Body of pancreas (tissue), 4 donors: ENCODE measurements at regions not wholly inside any gene's neighbourhood (a gene's known extent, or its start where the extent isn't known, plus 50 kb on each side); places are given as distances from the start of the nearest gene placed in this dataset.

Experiments
- POLR2A ChIP-seq, 3 donors: fragments of 450-650 bp; IDR thresholded peaks; one replicate each; pipeline ENCODE4 v1.6.1; 2016; ENCODE audit warnings: antibody characterized with exemption in 3 of 3, mild to moderate bottlenecking in 2 of 3
- TF ChIP-seq, protein P1 (sequence below), 7 experiments: fragments of 450-650 bp in 4 of 7; fragments of 200-600 bp in 3 of 7; sonication (generic) in 3 of 7; IDR thresholded peaks; one replicate each; pipeline ENCODE4 v1.5.1; 2016 to 2019; ENCODE audit warnings: antibody characterized with exemption in 7 of 7

DNA sequence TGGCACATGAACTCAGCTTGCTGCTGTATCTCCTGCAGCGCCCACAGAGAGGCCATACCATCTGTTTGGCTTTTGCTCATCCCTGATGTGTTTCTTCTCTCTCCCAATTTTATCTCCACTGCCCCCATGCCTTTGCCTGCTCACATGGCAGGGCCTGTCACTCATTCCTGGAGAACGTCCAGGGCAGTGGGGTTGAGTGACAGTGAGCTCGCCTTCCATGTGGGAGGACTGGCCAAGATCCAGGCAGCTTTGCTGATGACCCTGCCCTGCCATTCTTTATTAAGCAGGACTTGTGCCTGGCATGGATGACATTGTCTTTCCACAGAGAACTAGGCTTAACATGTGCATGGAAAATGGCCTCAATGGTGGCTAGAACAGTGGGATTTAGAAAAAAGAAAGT lies 230.5 kb upstream of the THSD7B start:
- TF ChIP-seq, protein P1, sequence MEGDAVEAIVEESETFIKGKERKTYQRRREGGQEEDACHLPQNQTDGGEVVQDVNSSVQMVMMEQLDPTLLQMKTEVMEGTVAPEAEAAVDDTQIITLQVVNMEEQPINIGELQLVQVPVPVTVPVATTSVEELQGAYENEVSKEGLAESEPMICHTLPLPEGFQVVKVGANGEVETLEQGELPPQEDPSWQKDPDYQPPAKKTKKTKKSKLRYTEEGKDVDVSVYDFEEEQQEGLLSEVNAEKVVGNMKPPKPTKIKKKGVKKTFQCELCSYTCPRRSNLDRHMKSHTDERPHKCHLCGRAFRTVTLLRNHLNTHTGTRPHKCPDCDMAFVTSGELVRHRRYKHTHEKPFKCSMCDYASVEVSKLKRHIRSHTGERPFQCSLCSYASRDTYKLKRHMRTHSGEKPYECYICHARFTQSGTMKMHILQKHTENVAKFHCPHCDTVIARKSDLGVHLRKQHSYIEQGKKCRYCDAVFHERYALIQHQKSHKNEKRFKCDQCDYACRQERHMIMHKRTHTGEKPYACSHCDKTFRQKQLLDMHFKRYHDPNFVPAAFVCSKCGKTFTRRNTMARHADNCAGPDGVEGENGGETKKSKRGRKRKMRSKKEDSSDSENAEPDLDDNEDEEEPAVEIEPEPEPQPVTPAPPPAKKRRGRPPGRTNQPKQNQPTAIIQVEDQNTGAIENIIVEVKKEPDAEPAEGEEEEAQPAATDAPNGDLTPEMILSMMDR (IDR thresholded peaks at IDR 0.05): no peak
- no peak for TF ChIP-seq POLR2A (IDR thresholded peaks at IDR 0.05)
